ENCODE measurements at regions not wholly inside any gene's neighbourhood (a gene's known extent, or its start where the extent isn't known, plus 50 kb on each side); places are given as distances from the start of the nearest gene placed in this dataset.

DNA sequence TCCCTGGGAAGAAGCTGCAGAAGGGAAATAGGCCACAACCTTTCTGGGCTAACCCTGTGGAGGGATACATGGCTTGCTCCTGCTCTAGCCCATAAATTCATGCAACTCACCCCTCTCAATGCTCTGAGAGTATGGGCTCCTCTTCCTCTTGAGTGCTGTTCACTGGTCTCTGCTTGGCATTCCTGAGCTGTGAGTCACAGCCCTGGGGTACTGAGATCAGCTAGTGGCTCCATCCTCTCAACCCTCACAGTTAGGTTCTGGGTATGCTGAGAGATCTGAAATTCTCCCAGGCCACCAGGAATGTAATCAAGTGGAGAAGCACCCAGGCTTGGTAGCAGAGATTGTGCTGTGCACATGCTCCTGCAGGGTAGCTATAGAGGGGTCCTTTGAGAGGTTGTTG, 60.6 kb upstream of the SPANXN2 start:
- DNase-seq (ENCODE audit: low read depth, low spot score) (no peak), ATAC-seq (no peak)
- Histone ChIP-seq H3K79me2 (ENCODE audit: insufficient read depth, low read length) (no peaks in the 10 kb centered on the region), H3K27me3 (ENCODE audit: insufficient read depth, low read length) (no peaks in the 10 kb centered on the region), H3K9ac (ENCODE audit: low read length) (no peak overlapping the region), H3K4me2 (ENCODE audit: low read length) (no peak overlapping the region), H3K9me3 (ENCODE audit: control insufficient read depth in 1 of 2, insufficient read depth in 1 of 2, low read depth in 1 of 2, low read length in 2 of 2) (no peaks in the 10 kb centered on the region), H3K27ac (ENCODE audit: low read depth, low read length) (no peak overlapping the region), H4K20me1 (ENCODE audit: insufficient read depth) (no peaks in the 10 kb centered on the region), H3K36me3 (ENCODE audit: control insufficient read depth in 1 of 2, insufficient read depth in 2 of 2, low read length in 2 of 2) (no peaks in the 10 kb centered on the region), H3K4me1 (ENCODE audit: control insufficient read depth in 1 of 2, insufficient read depth in 2 of 2, low read length in 2 of 2) (no peaks in the 10 kb centered on the region), H3K4me3 (replicated peaks in 1 of 2; ENCODE audit: low read depth in 1 of 2, low read length in 2 of 2) (no peak overlapping the region), H3K9me2 (ENCODE audit: insufficient read depth) (no peaks in the 10 kb centered on the region), H2AFZ (ENCODE audit: low read depth, low read length, poor library complexity, severe bottlenecking) (no peak overlapping the region)
- RAD21 ChIA-PET (ENCODE audit: low non-redundant PET in 1 of 2, low total read pairs in 2 of 2, uncharacterized antibody in 2 of 2, unreplicated experiment in 2 of 2) = no interaction called here
- intact Hi-C loops (cut with micrococcal nuclease) = no loop called here
- BruUV-seq (replicated peaks) = no TSS peak
- CTCF ChIA-PET = no interaction called here
- POLR2A ChIA-PET = no interaction called here
- TF ChIP-seq EZH2 (IDR thresholded peaks at IDR 0.05) = no peak
- TF ChIP-seq, protein P1, sequence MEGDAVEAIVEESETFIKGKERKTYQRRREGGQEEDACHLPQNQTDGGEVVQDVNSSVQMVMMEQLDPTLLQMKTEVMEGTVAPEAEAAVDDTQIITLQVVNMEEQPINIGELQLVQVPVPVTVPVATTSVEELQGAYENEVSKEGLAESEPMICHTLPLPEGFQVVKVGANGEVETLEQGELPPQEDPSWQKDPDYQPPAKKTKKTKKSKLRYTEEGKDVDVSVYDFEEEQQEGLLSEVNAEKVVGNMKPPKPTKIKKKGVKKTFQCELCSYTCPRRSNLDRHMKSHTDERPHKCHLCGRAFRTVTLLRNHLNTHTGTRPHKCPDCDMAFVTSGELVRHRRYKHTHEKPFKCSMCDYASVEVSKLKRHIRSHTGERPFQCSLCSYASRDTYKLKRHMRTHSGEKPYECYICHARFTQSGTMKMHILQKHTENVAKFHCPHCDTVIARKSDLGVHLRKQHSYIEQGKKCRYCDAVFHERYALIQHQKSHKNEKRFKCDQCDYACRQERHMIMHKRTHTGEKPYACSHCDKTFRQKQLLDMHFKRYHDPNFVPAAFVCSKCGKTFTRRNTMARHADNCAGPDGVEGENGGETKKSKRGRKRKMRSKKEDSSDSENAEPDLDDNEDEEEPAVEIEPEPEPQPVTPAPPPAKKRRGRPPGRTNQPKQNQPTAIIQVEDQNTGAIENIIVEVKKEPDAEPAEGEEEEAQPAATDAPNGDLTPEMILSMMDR (IDR thresholded peaks at IDR 0.05 in 2 of 3, conservative IDR thresholded peaks at IDR 0.05 in 1 of 3; ENCODE audit: borderline replicate concordance in 1 of 3, insufficient read depth in 1 of 3, low read depth in 2 of 3, low read length in 2 of 3) = no peak

Data from HCT116 (cell line).